ENCODE measurements at regions not wholly inside any gene's neighbourhood (a gene's known extent, or its start where the extent isn't known, plus 50 kb on each side); places are given as distances from the start of the nearest gene placed in this dataset.

DNA sequence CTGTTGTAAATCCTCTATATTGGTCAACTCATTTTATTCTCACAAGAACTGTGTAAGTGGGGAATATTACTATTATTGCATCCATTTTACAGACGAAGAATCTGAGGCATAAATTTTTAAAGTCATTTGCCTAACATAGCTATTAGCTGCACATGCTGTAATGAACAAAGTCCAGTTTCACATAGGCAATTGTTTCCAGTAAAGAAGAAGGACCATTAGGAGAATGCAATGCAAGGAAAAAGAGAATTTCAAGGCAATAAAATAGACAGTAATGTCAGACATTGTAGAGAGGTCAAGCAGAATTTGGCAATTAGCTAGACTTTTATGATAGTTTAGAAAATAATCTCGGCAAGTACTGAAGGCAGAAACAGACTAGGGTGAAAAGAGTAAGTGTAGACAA is 578.7 kb upstream of the NECTIN3 start:
- TF ChIP-seq, protein P1, sequence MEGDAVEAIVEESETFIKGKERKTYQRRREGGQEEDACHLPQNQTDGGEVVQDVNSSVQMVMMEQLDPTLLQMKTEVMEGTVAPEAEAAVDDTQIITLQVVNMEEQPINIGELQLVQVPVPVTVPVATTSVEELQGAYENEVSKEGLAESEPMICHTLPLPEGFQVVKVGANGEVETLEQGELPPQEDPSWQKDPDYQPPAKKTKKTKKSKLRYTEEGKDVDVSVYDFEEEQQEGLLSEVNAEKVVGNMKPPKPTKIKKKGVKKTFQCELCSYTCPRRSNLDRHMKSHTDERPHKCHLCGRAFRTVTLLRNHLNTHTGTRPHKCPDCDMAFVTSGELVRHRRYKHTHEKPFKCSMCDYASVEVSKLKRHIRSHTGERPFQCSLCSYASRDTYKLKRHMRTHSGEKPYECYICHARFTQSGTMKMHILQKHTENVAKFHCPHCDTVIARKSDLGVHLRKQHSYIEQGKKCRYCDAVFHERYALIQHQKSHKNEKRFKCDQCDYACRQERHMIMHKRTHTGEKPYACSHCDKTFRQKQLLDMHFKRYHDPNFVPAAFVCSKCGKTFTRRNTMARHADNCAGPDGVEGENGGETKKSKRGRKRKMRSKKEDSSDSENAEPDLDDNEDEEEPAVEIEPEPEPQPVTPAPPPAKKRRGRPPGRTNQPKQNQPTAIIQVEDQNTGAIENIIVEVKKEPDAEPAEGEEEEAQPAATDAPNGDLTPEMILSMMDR (conservative IDR thresholded peaks at IDR 0.05), result no peak
- no peak for TF ChIP-seq ZFX (IDR thresholded peaks at IDR 0.05)
